ENCODE measurements at regions not wholly inside any gene's neighbourhood (a gene's known extent, or its start where the extent isn't known, plus 50 kb on each side); places are given as distances from the start of the nearest gene placed in this dataset.

DNA sequence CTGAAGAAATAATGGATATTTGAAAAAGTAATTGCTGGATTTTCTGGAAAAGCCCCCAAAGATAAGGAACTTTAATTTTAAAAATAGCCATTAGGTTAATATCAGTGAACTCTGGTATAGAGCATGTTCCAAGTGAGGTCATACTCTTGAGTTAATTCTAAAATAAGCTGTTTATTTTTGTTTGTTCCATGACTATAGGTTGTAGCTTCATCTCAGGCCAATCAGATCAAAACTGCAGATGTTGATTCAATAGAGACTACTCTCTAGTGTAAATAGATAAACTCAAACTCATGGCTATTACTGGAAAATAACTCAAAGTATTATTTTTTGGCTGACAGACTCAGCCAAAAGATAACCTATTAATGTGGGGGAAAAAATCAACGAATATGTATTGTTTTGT lies 815.1 kb downstream of the DIAPH3 start:
- Histone ChIP-seq H3K18ac (ENCODE audit: insufficient read length, low read depth, low read length) (no peak overlapping the region), H3K4me1 (ENCODE audit: insufficient read depth, low read length) (no peaks in the 10 kb centered on the region), H3K27me3 (ENCODE audit: insufficient read depth, low read length) (no peaks in the 10 kb centered on the region), H2BK5ac (ENCODE audit: insufficient read length, low read length) (no peak overlapping the region), H3K4me2 (ENCODE audit: insufficient read depth, insufficient read length, low read length) (no peak overlapping the region), H2BK120ac (ENCODE audit: low read depth, low read length, poor library complexity, severe bottlenecking) (no peak overlapping the region), H2BK12ac (ENCODE audit: insufficient read length, low read depth, low read length) (no peak overlapping the region), H3K79me2 (ENCODE audit: insufficient read depth, low read length) (no peaks in the 10 kb centered on the region), H3K9ac (ENCODE audit: extremely low read depth, insufficient read length, low read length) (no peak overlapping the region), H3K14ac (ENCODE audit: insufficient read depth, low read length) (no peak overlapping the region), H3K23me2 (ENCODE audit: insufficient read length, low read depth, low read length, poor library complexity, severe bottlenecking) (no peaks in the 10 kb centered on the region), H2AK5ac (ENCODE audit: insufficient read length, low read length) (no peak overlapping the region), H2AFZ (ENCODE audit: low read length) (no peak overlapping the region), H3K4ac (ENCODE audit: low read depth, low read length) (no peak overlapping the region), H3K23ac (ENCODE audit: insufficient read length, low read depth, low read length) (no peak overlapping the region), H2BK20ac (ENCODE audit: low read depth, low read length, poor library complexity, severe bottlenecking) (no peak overlapping the region), H3K56ac (ENCODE audit: insufficient read length, low read depth, low read length) (no peak overlapping the region), H4K8ac (replicated peaks; ENCODE audit: insufficient read length, low read depth, low read length) (no peak overlapping the region), H4K91ac (ENCODE audit: insufficient read length, low read depth, low read length) (no peak overlapping the region), H4K5ac (ENCODE audit: insufficient read length, low read depth, low read length) (no peak overlapping the region), H4K20me1 (ENCODE audit: control insufficient read depth, insufficient read depth, insufficient read length) (no peaks in the 10 kb centered on the region), H3K27ac (ENCODE audit: insufficient read length, low read depth, low read length) (no peak overlapping the region), H2BK15ac (ENCODE audit: low read depth, low read length) (no peak overlapping the region), H3K9me3 (ENCODE audit: control insufficient read depth, low read depth, low read length) (no peaks in the 10 kb centered on the region), H3T11ph (ENCODE audit: low read length) (no peak overlapping the region), H3K79me1 (ENCODE audit: insufficient read depth, low read depth, low read length, poor library complexity, severe bottlenecking) (no peaks in the 10 kb centered on the region)
- Mint-ChIP-seq H3K27ac (no peak overlapping the region), H3K4me1 (peaks cover 18 to 22% of the 10 kb centered on the region in 2 experiments), H3K9me3 (no peaks in the 10 kb centered on the region), H3K27me3 (ENCODE audit: low read depth) (no peaks in the 10 kb centered on the region), H3K36me3 (ENCODE audit: insufficient read depth in 1 of 3, low read depth in 3 of 3) (no peaks in the 10 kb centered on the region), H3K4me3 (no peak overlapping the region)
- DNase-seq, result no peak
- no CpG with 5 or more reads among the region's 1 CpG for WGBS (ENCODE audit: extremely low coverage, insufficient read length, low lambda C conversion rate)
- no peak for TF ChIP-seq CTCF (conservative IDR thresholded peaks at IDR 0.05)
